CD4-positive, CD25-positive, alpha-beta regulatory T cell (primary cell): ENCODE measurements at regions not wholly inside any gene's neighbourhood (a gene's known extent, or its start where the extent isn't known, plus 50 kb on each side); places are given as distances from the start of the nearest gene placed in this dataset.

Experiments used
- ATAC-seq, 2 donors: fragments of 150-1000 bp; cut with Tn5 transposase; one replicate each; pipeline ENCODE4 v1.10.0; 2021; ENCODE audit warnings: low read depth in 2 of 2, moderate number of reproducible peaks in 2 of 2, moderate library complexity in 1 of 2
- DNase-seq, 3 donors: peaks; one replicate each; pipeline versions ENCODE4 v3.0.0 to v3.0.0-alpha.2; 2012 to 2022; ENCODE audit warnings: mixed read lengths in 1 of 3
- H3K27ac ChIP-seq: one replicate; pipeline ENCODE4 v1.7.0; 2013; ENCODE audit warnings: mild to moderate bottlenecking, low read length; ENCODE audit not compliant: insufficient read depth, poor library complexity, severe bottlenecking
- H3K27me3 ChIP-seq: one replicate; pipeline ENCODE4 v1.7.0; 2013; ENCODE audit warnings: low read length; ENCODE audit not compliant: control insufficient read depth, insufficient read depth
- H3K36me3 ChIP-seq: one replicate; pipeline ENCODE4 v1.7.0; 2013; ENCODE audit warnings: mild to moderate bottlenecking, low read length, moderate library complexity; ENCODE audit not compliant: control insufficient read depth, insufficient read depth
- H3K4me1 ChIP-seq: 2 replicates; pipeline ENCODE4 v1.7.0; 2013; ENCODE audit warnings: mild to moderate bottlenecking, low read length; ENCODE audit not compliant: insufficient read depth, control insufficient read depth, poor library complexity, severe bottlenecking
- H3K4me3 ChIP-seq: one replicate; pipeline ENCODE4 v1.7.0; 2013; ENCODE audit warnings: low read depth, mild to moderate bottlenecking, low read length, moderate library complexity
- H3K9me3 ChIP-seq, 2 experiments: 1 replicate in 1 of 2; 2 replicates in 1 of 2; pipeline ENCODE4 v1.7.0; 2013; ENCODE audit warnings: low read length in 2 of 2, mild to moderate bottlenecking in 1 of 2, moderate library complexity in 1 of 2; ENCODE audit not compliant: control insufficient read depth in 2 of 2
- H3K27ac Mint-ChIP-seq, 3 donors: one replicate each; pipeline ENCODE4 v1.8.0; 2020 to 2022; ENCODE audit warnings: mild to moderate bottlenecking in 3 of 3, mixed read lengths in 3 of 3, moderate library complexity in 2 of 3
- H3K27me3 Mint-ChIP-seq: one replicate; pipeline ENCODE4 v1.8.0; 2022; ENCODE audit warnings: mild to moderate bottlenecking, mixed read lengths
- H3K36me3 Mint-ChIP-seq: one replicate; pipeline ENCODE4 v1.8.0; 2020; ENCODE audit warnings: mixed read lengths
- H3K4me1 Mint-ChIP-seq, 4 donors: one replicate each; pipeline ENCODE4 v1.8.0; 2020 to 2022; ENCODE audit warnings: mixed read lengths in 4 of 4, mild to moderate bottlenecking in 1 of 4
- H3K4me3 Mint-ChIP-seq, 4 donors: one replicate each; pipeline ENCODE4 v1.8.0; 2020 to 2022; ENCODE audit warnings: mild to moderate bottlenecking in 4 of 4, mixed read lengths in 4 of 4, moderate library complexity in 3 of 4
- H3K9me3 Mint-ChIP-seq, 7 donors: one replicate each; pipeline ENCODE4 v1.8.0; 2020 to 2022; ENCODE audit warnings: mixed read lengths in 7 of 7, mild to moderate bottlenecking in 3 of 7, moderate library complexity in 2 of 7

DNA sequence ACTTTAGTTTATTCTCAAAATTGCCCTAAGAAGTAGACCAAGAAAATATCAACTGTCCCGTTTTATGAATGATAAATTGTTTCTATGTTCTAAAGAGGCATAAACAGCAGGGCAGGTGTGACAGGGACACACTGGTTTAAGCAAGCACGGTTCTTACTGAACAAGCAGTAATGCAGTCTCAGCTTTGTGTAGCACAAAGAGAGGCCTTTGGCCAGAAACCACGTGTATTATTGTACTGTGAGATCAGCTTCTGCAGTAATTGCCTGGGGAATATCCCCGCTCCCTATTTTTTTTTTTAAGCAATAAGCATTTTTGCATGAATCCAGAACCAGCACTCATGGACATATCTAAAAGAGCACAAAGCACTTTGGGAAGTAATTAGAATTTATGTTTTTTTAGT, 255.4 kb downstream of the WDR11 start:
- no peaks in the 10 kb centered on the region for H3K4me1 ChIP-seq
- H3K9me3 Mint-ChIP-seq: peaks cover 0 to 2% (median 0%) of the 10 kb centered on the region in 7 donors
- H3K4me1 Mint-ChIP-seq: no peaks in the 10 kb centered on the region
- no peak overlapping the region for H3K4me3 ChIP-seq
- H3K9me3 ChIP-seq: no peaks in the 10 kb centered on the region
- no peak for ATAC-seq
- no peaks in the 10 kb centered on the region for H3K36me3 ChIP-seq
- no peaks in the 10 kb centered on the region for H3K36me3 Mint-ChIP-seq
- no peak overlapping the region for H3K27ac ChIP-seq
- no peak overlapping the region for H3K4me3 Mint-ChIP-seq
- H3K27me3 ChIP-seq: no peaks in the 10 kb centered on the region
- H3K27me3 Mint-ChIP-seq: peaks cover 3% of the 10 kb centered on the region
- DNase-seq: no peak
- no peak overlapping the region for H3K27ac Mint-ChIP-seq

DNA sequence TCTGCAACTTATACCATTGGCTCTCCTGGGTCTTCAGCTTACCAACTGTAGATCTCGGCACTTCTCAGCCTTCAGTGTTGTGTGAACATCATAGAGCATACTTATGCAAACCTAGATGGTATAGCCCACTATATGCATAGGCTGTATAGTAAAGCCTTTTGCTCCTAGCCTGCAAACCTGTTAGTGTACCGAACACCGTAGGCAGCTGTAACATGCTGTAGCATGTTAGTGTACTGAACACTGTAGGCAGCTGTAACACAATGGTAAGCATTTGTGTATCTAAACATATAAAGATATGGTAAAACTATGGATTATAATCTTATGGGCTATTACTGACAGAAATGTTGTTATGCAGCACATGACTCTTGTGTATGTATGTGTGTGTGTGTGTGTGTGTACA, 256.9 kb downstream of the WDR11 start:
- Mint-ChIP-seq H3K27me3 (peaks cover 4% of the 10 kb centered on the region), H3K36me3 (no peaks in the 10 kb centered on the region), H3K4me3 (no peak overlapping the region), H3K27ac (no peak overlapping the region), H3K4me1 (no peaks in the 10 kb centered on the region), H3K9me3 (peaks cover 0 to 1% (median 0%) of the 10 kb centered on the region in 7 donors)
- no peaks in the 10 kb centered on the region for H3K9me3 ChIP-seq
- no peak overlapping the region for H3K4me3 ChIP-seq
- no peaks in the 10 kb centered on the region for H3K36me3 ChIP-seq
- H3K4me1 ChIP-seq: no peaks in the 10 kb centered on the region
- DNase-seq (no peak), ATAC-seq (no peak)
- H3K27me3 ChIP-seq: no peaks in the 10 kb centered on the region
- H3K27ac ChIP-seq: no peak overlapping the region

DNA sequence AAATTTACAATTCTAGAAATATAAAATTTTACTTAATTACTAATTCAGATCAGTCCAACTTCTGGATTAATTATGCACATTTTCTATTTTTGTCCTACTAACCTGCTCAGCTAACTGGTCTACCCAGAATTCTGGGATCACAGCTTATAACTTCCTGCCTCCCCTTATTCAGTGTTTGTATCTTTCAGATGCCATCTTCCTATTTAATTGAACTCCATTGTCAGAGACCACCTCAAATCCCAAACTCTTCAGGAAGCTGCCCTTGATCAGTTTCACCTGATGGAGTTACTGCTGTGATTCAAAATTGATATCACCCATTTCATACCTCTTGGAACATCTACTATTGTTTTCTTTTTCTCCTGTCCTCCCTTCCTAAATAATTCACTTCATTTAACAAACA, 259.2 kb downstream of the WDR11 start:
- H3K4me3 Mint-ChIP-seq: no peak overlapping the region
- H3K27ac Mint-ChIP-seq: no peak overlapping the region
- no peak for DNase-seq
- no peaks in the 10 kb centered on the region for H3K4me1 Mint-ChIP-seq
- no peaks in the 10 kb centered on the region for H3K4me1 ChIP-seq
- no peak overlapping the region for H3K27ac ChIP-seq
- peaks cover 4% of the 10 kb centered on the region for H3K27me3 ChIP-seq
- H3K4me3 ChIP-seq: no peak overlapping the region
- H3K9me3 ChIP-seq: no peaks in the 10 kb centered on the region
- no peaks in the 10 kb centered on the region for H3K36me3 Mint-ChIP-seq
- no peak for ATAC-seq
- peaks cover 0 to 1% (median 0%) of the 10 kb centered on the region in 7 donors for H3K9me3 Mint-ChIP-seq
- H3K27me3 Mint-ChIP-seq: peaks cover 4% of the 10 kb centered on the region
- no peaks in the 10 kb centered on the region for H3K36me3 ChIP-seq

DNA sequence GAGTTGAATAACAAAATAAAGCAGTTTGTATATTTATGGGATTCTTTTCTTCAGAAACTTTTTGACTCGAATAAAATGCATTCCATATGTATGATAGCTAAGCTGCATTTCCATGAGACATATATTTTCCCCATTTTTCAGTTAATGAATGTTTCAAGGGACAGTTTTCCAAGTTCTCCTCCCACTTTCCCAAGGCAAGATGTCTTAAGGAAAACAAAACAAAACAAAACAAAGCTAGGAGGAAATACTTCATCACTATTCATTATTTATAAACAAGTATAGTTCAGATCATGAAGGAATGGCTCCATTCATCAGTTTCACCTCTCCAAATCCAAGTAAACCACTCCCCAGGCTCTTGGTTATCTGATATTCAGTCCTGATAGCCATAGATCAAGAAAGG, 261.0 kb downstream of the WDR11 start:
- Mint-ChIP-seq H3K36me3 (no peaks in the 10 kb centered on the region), H3K4me3 (no peak overlapping the region), H3K9me3 (peaks cover 0 to 4% (median 0%) of the 10 kb centered on the region in 7 donors), H3K27me3 (peaks cover 4% of the 10 kb centered on the region), H3K4me1 (no peaks in the 10 kb centered on the region), H3K27ac (no peak overlapping the region)
- Histone ChIP-seq H3K27ac (no peak overlapping the region), H3K27me3 (peaks cover 4% of the 10 kb centered on the region), H3K9me3 (peaks cover 0 to 3% of the 10 kb centered on the region in 2 experiments), H3K36me3 (no peaks in the 10 kb centered on the region), H3K4me1 (no peaks in the 10 kb centered on the region), H3K4me3 (no peak overlapping the region)
- ATAC-seq: no peak
- DNase-seq: no peak

DNA sequence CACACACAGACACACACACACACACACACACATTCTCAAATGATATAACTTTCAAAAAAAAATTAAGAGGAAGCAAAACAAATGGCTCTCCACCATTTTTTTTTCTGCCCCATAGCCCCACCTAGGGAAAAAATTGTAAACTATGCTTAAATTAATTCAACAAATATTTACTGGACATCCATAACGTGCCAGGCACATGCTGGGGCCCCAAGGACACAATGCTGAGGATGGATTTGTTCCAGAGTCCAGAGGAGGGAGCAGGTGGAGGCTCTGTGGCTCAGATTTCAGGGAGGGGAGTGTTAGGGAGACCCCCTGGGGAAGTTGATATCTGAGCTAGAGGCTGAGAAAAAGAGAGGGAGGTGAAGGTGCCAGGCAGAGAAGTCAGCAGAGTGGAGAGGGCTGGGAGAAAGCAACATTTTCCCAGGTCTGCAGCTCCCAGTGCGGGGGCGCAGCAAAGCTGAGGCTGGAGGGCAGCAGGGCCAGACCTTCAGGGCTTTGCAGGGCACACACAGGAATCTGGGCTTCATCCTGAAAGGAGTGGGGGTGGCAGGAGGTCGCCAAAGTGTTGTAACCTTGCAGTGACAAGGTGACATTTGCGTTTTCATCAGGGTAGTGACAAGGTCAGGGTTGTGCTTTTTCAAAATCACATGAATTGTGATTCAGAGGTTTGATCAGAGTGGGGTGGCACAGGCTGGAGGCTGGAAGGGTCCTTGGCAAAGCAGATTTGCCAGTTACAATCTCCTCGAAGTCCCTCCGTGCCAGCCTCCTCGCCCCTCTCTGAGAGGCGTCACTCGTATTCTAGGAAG, 261.6 kb downstream of the WDR11 start:
- H3K27me3 Mint-ChIP-seq: peaks cover 4% of the 10 kb centered on the region

DNA sequence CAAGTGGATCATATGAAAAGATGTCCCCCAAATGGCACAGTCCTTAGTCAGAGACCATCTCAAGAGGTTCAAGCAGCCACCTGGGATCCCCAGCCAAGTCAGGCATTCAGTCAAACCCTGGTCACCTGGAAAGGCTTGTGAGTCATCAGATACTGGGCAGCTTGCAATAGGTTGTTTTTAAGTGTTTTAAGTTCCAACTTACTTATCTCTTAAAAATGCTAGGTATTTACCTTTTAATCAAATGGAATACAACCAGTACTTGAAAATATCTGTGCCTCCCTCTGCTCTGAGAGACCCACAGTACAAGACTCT, 262.2 kb downstream of the WDR11 start:
- no peak for ATAC-seq

More for the DNA sequence above, 261.6 kb downstream of the WDR11 start:
- Histone ChIP-seq H3K27me3 (peaks cover 4% of the 10 kb centered on the region), H3K27ac (no peak overlapping the region), H3K4me3 (no peak overlapping the region), H3K4me1 (no peaks in the 10 kb centered on the region), H3K36me3 (no peaks in the 10 kb centered on the region), H3K9me3 (peaks cover 0 to 3% of the 10 kb centered on the region in 2 experiments)
- no peaks in the 10 kb centered on the region for H3K36me3 Mint-ChIP-seq
- peaks cover 0 to 4% (median 0%) of the 10 kb centered on the region in 7 donors for H3K9me3 Mint-ChIP-seq
- ATAC-seq: no peak
- no peak overlapping the region for H3K4me3 Mint-ChIP-seq
- no peaks in the 10 kb centered on the region for H3K4me1 Mint-ChIP-seq
- DNase-seq: no peak
- no peak overlapping the region for H3K27ac Mint-ChIP-seq

DNA sequence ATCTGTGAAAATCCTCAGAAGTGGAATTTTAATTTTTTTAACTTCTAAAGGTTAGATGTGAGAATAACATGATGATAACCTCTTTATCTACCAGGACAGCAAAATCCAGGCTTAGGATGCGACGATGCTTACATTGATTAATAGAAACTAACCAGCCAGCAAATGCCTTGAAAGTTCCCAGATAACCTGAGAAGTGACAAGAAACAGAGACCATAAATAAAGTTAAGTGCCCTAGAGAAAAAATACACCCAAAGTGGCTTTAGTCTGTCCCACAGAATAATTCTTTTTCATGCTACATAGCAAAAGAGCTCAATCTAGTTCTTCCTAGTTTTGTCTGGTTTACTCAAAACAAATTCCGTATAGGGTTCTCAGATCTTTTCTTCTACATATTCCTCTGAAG, 262.7 kb downstream of the WDR11 start:
- Mint-ChIP-seq H3K4me1 (no peaks in the 10 kb centered on the region), H3K36me3 (no peaks in the 10 kb centered on the region), H3K27ac (no peak overlapping the region), H3K27me3 (peaks cover 4% of the 10 kb centered on the region), H3K4me3 (no peak overlapping the region), H3K9me3 (peaks cover 0 to 4% (median 0%) of the 10 kb centered on the region in 7 donors)
- ATAC-seq (no peak), DNase-seq (no peak)
- Histone ChIP-seq H3K4me3 (no peak overlapping the region), H3K27ac (no peak overlapping the region), H3K27me3 (peaks cover 4% of the 10 kb centered on the region), H3K4me1 (no peaks in the 10 kb centered on the region), H3K36me3 (no peaks in the 10 kb centered on the region), H3K9me3 (peaks cover 0 to 3% of the 10 kb centered on the region in 2 experiments)

More for the DNA sequence above, 262.2 kb downstream of the WDR11 start:
- H3K4me1 Mint-ChIP-seq: no peaks in the 10 kb centered on the region
- H3K27me3 ChIP-seq: peaks cover 4% of the 10 kb centered on the region
- peaks cover 0 to 3% of the 10 kb centered on the region in 2 experiments for H3K9me3 ChIP-seq
- H3K27ac Mint-ChIP-seq: no peak overlapping the region
- H3K27ac ChIP-seq: no peak overlapping the region
- peaks cover 4% of the 10 kb centered on the region for H3K27me3 Mint-ChIP-seq
- no peak for DNase-seq
- no peak overlapping the region for H3K4me3 Mint-ChIP-seq
- H3K36me3 Mint-ChIP-seq: no peaks in the 10 kb centered on the region
- H3K4me3 ChIP-seq: no peak overlapping the region
- peaks cover 0 to 4% (median 0%) of the 10 kb centered on the region in 7 donors for H3K9me3 Mint-ChIP-seq
- no peaks in the 10 kb centered on the region for H3K4me1 ChIP-seq
- no peaks in the 10 kb centered on the region for H3K36me3 ChIP-seq

DNA sequence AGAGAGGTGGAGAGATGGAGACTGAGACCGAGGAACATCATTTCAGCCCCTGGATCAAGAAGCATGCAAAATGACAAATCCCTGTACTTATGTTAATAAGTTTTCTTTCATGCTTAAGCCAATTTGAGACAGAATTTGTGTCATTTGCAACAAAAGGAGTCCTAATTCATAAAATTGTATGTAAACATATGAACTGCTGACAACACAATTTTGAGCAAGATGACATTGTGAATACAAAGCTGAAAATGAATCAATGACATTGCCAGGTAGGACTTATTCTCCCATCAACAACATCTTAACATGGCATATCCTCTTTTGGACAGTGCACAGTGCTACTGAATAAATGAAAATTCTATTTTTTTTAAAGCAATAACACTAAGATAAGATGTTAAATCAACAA, 264.0 kb downstream of the WDR11 start:
- no peak overlapping the region for H3K27ac Mint-ChIP-seq
- H3K9me3 Mint-ChIP-seq: peaks cover 0 to 4% (median 0%) of the 10 kb centered on the region in 7 donors
- Histone ChIP-seq H3K36me3 (no peaks in the 10 kb centered on the region), H3K27ac (no peak overlapping the region), H3K27me3 (peaks cover 4% of the 10 kb centered on the region), H3K4me1 (no peaks in the 10 kb centered on the region), H3K4me3 (no peak overlapping the region), H3K9me3 (peaks cover 0 to 3% of the 10 kb centered on the region in 2 experiments)
- no peak overlapping the region for H3K4me3 Mint-ChIP-seq
- no peaks in the 10 kb centered on the region for H3K4me1 Mint-ChIP-seq
- H3K27me3 Mint-ChIP-seq: peaks cover 4% of the 10 kb centered on the region
- H3K36me3 Mint-ChIP-seq: no peaks in the 10 kb centered on the region
- DNase-seq (no peak), ATAC-seq (no peak)
